ENCODE measurements at regions not wholly inside any gene's neighbourhood (a gene's known extent, or its start where the extent isn't known, plus 50 kb on each side); places are given as distances from the start of the nearest gene placed in this dataset.
A peak's percentile ranks its signal among the peaks of the same experiment; 100 is the strongest.

- TF ChIP-seq CTCF (IDR thresholded peaks at IDR 0.05) (no peak), MAX (IDR thresholded peaks at IDR 0.05; ENCODE audit: low read depth) (no peak), RAD21 (IDR thresholded peaks at IDR 0.05; ENCODE audit: low read length) (peak; percentile 46), YY1 (IDR thresholded peaks at IDR 0.05; ENCODE audit: low read depth) (no peak), ELF1 (IDR thresholded peaks at IDR 0.05) (no peak), GABPA (IDR thresholded peaks at IDR 0.05; ENCODE audit: low read depth) (no peak), FOXM1 (IDR thresholded peaks at IDR 0.05; ENCODE audit: low read depth) (no peak), USF2 (IDR thresholded peaks at IDR 0.05; ENCODE audit: borderline replicate concordance, low read depth, low read length) (no peak), REST (IDR thresholded peaks at IDR 0.05; ENCODE audit: low read depth, low read length) (no peak), TAF1 (IDR thresholded peaks at IDR 0.05; ENCODE audit: borderline replicate concordance, low read depth, low read length) (no peak), RCOR1 (IDR thresholded peaks at IDR 0.05; ENCODE audit: low read length) (peak; percentile 84; the same call in 1 of the 2 replicates)
These were observed 261.6 kb downstream of the RPS24 start for GRCh38 chr10:78295242-78295641.
